Loucy (cell line): ENCODE measurements at regions not wholly inside any gene's neighbourhood (a gene's known extent, or its start where the extent isn't known, plus 50 kb on each side); places are given as distances from the start of the nearest gene placed in this dataset.

Source experiments
- H2AFZ ChIP-seq: fragments of 200-600 bp; sonication (generic); 2 replicates; pipeline ENCODE4 v1.6.0; 2016; ENCODE audit warnings: antibody characterized with exemption, mild to moderate bottlenecking, low read length, moderate library complexity
- H3F3A ChIP-seq: fragments of 200-600 bp; 2 replicates; pipeline ENCODE4 v1.6.0; 2016; ENCODE audit warnings: antibody characterized with exemption, low read depth, mild to moderate bottlenecking
- H3K27me3 ChIP-seq: fragments of 200-600 bp; sonication (generic); 2 replicates; pipeline ENCODE4 v1.6.1; 2014; ENCODE audit warnings: low read length, mild to moderate bottlenecking; ENCODE audit not compliant: insufficient read depth, poor library complexity, severe bottlenecking
- H3K36me3 ChIP-seq: fragments of 200-600 bp; sonication (generic); 2 replicates; pipeline ENCODE4 v1.6.1; 2016; ENCODE audit warnings: low read length; ENCODE audit not compliant: insufficient read depth
- H3K4me1 ChIP-seq: fragments of 200-600 bp; sonication (generic); 2 replicates; pipeline ENCODE4 v1.5.1; 2014; ENCODE audit warnings: low read length, mild to moderate bottlenecking; ENCODE audit not compliant: insufficient read depth, poor library complexity, severe bottlenecking
- H3K4me2 ChIP-seq: fragments of 200-600 bp; sonication (generic); 2 replicates; pipeline ENCODE4 v1.6.0; 2014; ENCODE audit warnings: antibody characterized with exemption, low read length, low read depth, mild to moderate bottlenecking; ENCODE audit not compliant: poor library complexity, severe bottlenecking
- H3K4me3 ChIP-seq: fragments of 200-600 bp; sonication (generic); 2 replicates; pipeline ENCODE4 v1.5.1; 2014; ENCODE audit warnings: low read length, mild to moderate bottlenecking, mixed read lengths; ENCODE audit not compliant: poor library complexity, severe bottlenecking
- H3K79me2 ChIP-seq: fragments of 200-600 bp; sonication (generic); 2 replicates; pipeline ENCODE4 v1.6.1; 2014; ENCODE audit warnings: low read length; ENCODE audit not compliant: insufficient read depth
- H3K9ac ChIP-seq: fragments of 200-600 bp; sonication (generic); 2 replicates; pipeline ENCODE4 v1.6.0; 2014; ENCODE audit warnings: mild to moderate bottlenecking, low read depth, low read length, moderate library complexity; ENCODE audit not compliant: poor library complexity, severe bottlenecking
- H3K9me2 ChIP-seq: fragments of 200-600 bp; sonication (generic); replicated peaks from 2 replicates; pipeline ENCODE4 v1.6.1; 2016; ENCODE audit warnings: low read depth, low read length, mixed read lengths
- H3K9me3 ChIP-seq: fragments of 200-600 bp; sonication (generic); 2 replicates; pipeline ENCODE4 v1.6.1; 2014; ENCODE audit warnings: mild to moderate bottlenecking, antibody characterized with exemption, low read length, low read depth; ENCODE audit not compliant: insufficient read depth
- H4K20me1 ChIP-seq: fragments of 200-600 bp; sonication (generic); 2 replicates; pipeline ENCODE4 v1.6.0; 2014; ENCODE audit warnings: antibody characterized with exemption, low read length, mild to moderate bottlenecking; ENCODE audit not compliant: insufficient read depth, poor library complexity, severe bottlenecking
- CTCF ChIP-seq: fragments of 200-600 bp; sonication (generic); conservative IDR thresholded peaks from 2 replicates; pipeline ENCODE4 v1.5.1; 2014; ENCODE audit warnings: mild to moderate bottlenecking, antibody characterized with exemption, low read length
- EZH2phosphoT487 ChIP-seq: fragments of 200-600 bp; IDR thresholded peaks from 2 replicates; pipeline ENCODE4 v1.6.1; 2018; ENCODE audit warnings: antibody characterized with exemption, mild to moderate bottlenecking, moderate library complexity, borderline replicate concordance

GRCh38 chr7:42722716-42723115 lies 189.2 kb downstream of the C7orf25 start:
- H3K4me3 ChIP-seq, result no peak overlapping the region
- TF ChIP-seq CTCF (no peak), EZH2phosphoT487 (no peak)
- H3K79me2 ChIP-seq, result no peaks in the 10 kb centered on the region

GRCh38 chr7:42722198-42722597 lies 189.7 kb downstream of the C7orf25 start:
- TF ChIP-seq EZH2phosphoT487 (no peak), CTCF (no peak)
- Histone ChIP-seq H3F3A (0 out of 2 replicates have a peak, but pooled peaks cover 6% of the 10 kb centered on the region), H3K4me3 (no peak overlapping the region), H3K9me3 (peaks cover 11% of the 10 kb centered on the region; the same call in 1 of the 2 replicates), H2AFZ (no peak overlapping the region), H3K9me2 (no peaks in the 10 kb centered on the region), H3K36me3 (no peaks in the 10 kb centered on the region), H4K20me1 (no peaks in the 10 kb centered on the region), H3K27me3 (no peaks in the 10 kb centered on the region), H3K4me2 (no peak overlapping the region), H3K4me1 (peaks cover 36% of the 10 kb centered on the region), H3K79me2 (no peaks in the 10 kb centered on the region), H3K9ac (no peak overlapping the region)

More at GRCh38 chr7:42722716-42723115, 189.2 kb downstream of the C7orf25 start:
- H3K9me3 ChIP-seq, result peaks cover 11% of the 10 kb centered on the region; the same call in 1 of the 2 replicates
- no peak overlapping the region for H2AFZ ChIP-seq
- no peak overlapping the region for H3K4me2 ChIP-seq
- no peak overlapping the region for H3K9ac ChIP-seq
- no peaks in the 10 kb centered on the region for H4K20me1 ChIP-seq
- H3F3A ChIP-seq, result 0 out of 2 replicates have a peak, but pooled peaks cover 6% of the 10 kb centered on the region
- H3K36me3 ChIP-seq, result no peaks in the 10 kb centered on the region
- H3K4me1 ChIP-seq, result peaks cover 36% of the 10 kb centered on the region
- no peaks in the 10 kb centered on the region for H3K9me2 ChIP-seq
- H3K27me3 ChIP-seq, result no peaks in the 10 kb centered on the region

DNA sequence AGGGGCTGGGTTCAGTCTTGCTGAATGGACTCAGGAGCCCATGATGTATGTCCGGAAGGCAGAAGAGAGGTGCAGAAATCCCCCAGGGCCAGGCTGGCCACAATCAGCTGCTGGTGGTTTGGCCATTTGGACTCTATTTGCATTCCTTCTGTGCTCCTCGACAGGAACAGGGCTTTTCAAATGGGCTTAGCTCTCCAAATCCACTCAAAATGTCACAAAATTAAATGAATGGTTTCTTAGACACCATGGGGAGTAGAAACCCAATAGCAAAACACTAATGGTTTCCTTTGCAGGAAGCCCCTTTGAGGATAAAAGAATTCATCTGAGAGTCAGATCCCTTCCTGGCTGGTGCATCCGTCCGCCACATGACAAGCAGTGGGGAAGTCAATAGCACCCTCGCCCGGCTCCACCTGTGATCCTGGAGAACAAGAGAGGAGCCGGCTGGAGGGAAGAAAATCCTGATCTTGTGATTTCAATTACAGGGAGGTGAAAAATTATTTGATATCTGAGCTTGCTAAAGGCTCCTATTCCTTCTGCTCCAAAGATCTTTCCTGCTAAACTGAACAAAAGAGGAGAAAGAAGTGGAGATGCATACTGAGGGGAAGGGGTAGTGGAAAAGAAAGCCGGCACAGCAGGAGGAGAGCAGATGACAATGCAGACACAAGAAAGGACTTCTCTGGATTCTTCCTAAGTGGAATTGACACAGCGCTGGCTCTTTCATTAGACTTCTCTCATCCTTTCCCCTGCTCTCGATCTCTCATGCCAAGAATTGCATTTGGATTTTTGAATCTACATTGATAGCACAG lies 190.7 kb downstream of the C7orf25 start:
- Histone ChIP-seq H3K9ac (peak overlapping the region; percentile 60), H3K9me2 (no peaks in the 10 kb centered on the region), H3F3A (0 out of 2 replicates have a peak, but pooled peaks cover 6% of the 10 kb centered on the region), H3K4me2 (peak overlapping the region; percentile 85), H3K27me3 (no peaks in the 10 kb centered on the region), H3K4me1 (peaks cover 39% of the 10 kb centered on the region), H3K79me2 (no peaks in the 10 kb centered on the region), H3K4me3 (no peak overlapping the region), H4K20me1 (no peaks in the 10 kb centered on the region), H3K36me3 (no peaks in the 10 kb centered on the region), H3K9me3 (peaks cover 11% of the 10 kb centered on the region; the same call in 1 of the 2 replicates), H2AFZ (no peak overlapping the region)
- no peak for TF ChIP-seq EZH2phosphoT487
